HUES64 (cell line): ENCODE measurements at regions not wholly inside any gene's neighbourhood (a gene's known extent, or its start where the extent isn't known, plus 50 kb on each side); places are given as distances from the start of the nearest gene placed in this dataset.

ENCODE experiments used
- H3K27ac ChIP-seq: 2 replicates; pipeline ENCODE4 v1.7.0; 2013; ENCODE audit warnings: low read depth, low read length, inconsistent platforms
- H3K27me3 ChIP-seq: 2 replicates; pipeline ENCODE4 v1.6.1; 2013; ENCODE audit warnings: mild to moderate bottlenecking, low read length; ENCODE audit not compliant: insufficient read depth
- H3K36me3 ChIP-seq: 2 replicates; pipeline ENCODE4 v1.6.1; 2013; ENCODE audit warnings: mild to moderate bottlenecking, low read length; ENCODE audit not compliant: insufficient read depth
- H3K4me1 ChIP-seq: 2 replicates; pipeline ENCODE4 v1.6.1; 2013; ENCODE audit warnings: mild to moderate bottlenecking, low read length, moderate library complexity; ENCODE audit not compliant: insufficient read depth
- H3K4me3 ChIP-seq: 2 replicates; pipeline ENCODE4 v1.5.1; 2013; ENCODE audit warnings: mild to moderate bottlenecking, low read length, moderate library complexity
- H3K9ac ChIP-seq: 2 replicates; pipeline ENCODE4 v1.6.1; 2013; ENCODE audit warnings: mild to moderate bottlenecking, low read depth, low read length
- H3K9me3 ChIP-seq: 2 replicates; pipeline ENCODE4 v1.6.1; 2013; ENCODE audit warnings: low read depth, low read length; ENCODE audit not compliant: insufficient read depth
- WGBS: fragments of 150-250, 120-280 bp; methylation state at CpG from one replicate; pipeline ENCODE4 v1.1.7; 2013; ENCODE audit warnings: missing lambda C conversion rate; 5-methylcytosine and 5-hydroxymethylcytosine counted together

DNA sequence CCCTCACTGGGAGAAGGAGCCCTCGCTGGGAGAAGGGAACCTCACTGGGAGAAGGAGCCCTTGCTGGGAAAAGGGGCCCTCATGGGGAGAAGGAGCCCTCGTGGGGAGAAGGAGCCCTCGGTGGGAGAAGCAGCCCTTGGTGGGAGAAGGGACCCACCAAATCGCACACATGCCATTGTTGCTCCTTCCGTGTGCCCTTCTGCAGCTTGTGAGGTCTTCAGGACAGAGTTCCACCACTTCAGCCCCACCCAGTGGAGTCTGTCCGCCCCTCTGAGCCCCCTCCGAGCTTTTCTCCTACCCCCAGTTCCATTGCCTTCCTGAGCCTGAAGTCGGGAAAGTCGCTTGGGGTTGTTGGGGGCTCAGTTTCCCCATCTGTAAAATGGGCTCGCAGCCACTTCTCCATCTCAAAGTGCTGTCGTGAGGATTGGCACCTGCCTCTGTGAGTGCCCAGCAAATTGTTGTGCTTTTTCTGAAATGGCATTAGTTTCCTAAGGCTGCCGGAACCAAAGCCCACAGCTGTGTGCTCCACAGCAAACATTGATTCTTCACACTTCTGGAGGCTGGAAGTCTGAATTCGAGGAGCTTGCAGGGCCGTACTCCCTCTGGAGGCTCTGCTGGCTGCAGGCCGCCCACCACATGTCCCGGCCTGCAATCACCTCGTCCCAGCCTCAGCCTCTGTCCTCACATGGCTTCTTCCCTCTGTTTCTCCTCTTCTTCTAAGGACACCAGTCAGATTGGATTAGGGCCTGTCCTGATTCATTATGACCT is 124.7 kb upstream of the PMEPA1 start:
- Histone ChIP-seq H3K4me1 (peaks cover 9% of the 10 kb centered on the region; the same call in 1 of the 2 replicates), H3K27me3 (no peaks in the 10 kb centered on the region)
- 90% methylated on average over 17 of the region's 17 CpGs for WGBS

DNA sequence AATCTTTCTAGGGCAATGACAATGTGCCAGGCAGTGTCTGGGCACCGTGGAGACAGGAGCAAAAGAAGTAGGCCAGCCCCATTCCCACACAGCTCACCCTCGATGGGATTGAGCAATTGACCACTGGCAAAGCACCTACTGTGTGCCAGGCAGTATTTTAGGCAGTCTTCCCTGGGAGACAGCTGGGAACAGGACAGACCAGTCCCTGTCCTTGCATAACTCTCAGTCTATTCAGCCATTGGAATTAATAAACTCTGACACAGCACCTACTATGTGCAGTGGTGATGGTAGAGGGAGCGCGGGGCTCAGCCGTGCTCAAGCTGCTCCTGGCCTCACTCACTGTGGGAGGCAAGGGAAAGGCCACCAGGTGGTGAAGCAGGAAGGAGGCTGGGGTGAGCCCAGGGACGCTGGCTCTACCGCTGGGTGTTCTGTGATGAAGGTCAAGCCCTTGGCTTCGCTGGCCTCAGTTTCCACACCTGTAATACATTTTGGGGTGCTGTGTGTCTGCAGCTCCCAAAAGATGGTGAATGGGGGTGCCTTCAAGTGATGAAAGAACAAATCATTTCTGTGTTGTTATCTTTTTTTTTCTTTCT is 122.3 kb upstream of the PMEPA1 start:
- WGBS: 93% methylated on average over 8 of the region's 8 CpGs
- no peaks in the 10 kb centered on the region for H3K27me3 ChIP-seq
- no peak overlapping the region for H3K9ac ChIP-seq
- H3K4me3 ChIP-seq: no peak overlapping the region
- no peak overlapping the region for H3K27ac ChIP-seq
- no peaks in the 10 kb centered on the region for H3K9me3 ChIP-seq
- peaks cover 9% of the 10 kb centered on the region; the same call in 1 of the 2 replicates for H3K4me1 ChIP-seq
- no peaks in the 10 kb centered on the region for H3K36me3 ChIP-seq

More for the DNA sequence above, 124.7 kb upstream of the PMEPA1 start:
- H3K4me3 ChIP-seq: no peak overlapping the region
- H3K9ac ChIP-seq: no peak overlapping the region
- H3K27ac ChIP-seq: no peak overlapping the region
- H3K36me3 ChIP-seq: no peaks in the 10 kb centered on the region
- H3K9me3 ChIP-seq: no peaks in the 10 kb centered on the region

DNA sequence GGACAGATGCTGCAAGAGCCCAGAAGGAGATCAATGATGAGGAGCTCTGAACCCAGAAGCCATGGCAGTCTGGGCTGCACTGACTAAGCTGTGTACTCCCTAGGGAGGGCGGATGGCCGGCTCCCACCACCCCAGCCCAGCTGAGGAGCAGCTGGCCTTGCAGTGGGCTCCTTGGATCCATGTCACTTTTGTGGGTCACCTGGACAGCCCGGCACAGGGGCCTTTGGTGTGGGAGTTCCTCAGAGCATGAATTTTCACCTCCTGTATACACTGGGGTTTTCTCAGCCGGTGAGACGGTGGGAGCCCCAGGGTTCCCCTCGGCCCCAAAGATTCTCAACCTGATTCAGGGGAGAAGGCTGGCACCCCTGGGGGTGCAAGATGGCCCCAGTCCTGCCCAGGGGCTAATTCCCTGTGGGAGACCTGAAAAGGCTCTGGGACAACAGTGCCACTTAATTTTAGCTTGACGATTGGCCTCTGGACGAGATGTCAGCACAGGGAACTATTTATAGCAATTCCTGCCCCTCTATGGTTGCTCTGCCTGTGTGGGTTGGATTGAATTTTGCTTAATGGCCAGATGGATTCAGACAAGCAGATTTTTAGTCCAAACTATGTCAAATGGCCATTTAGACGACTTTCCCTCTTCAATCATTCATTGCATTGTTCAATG is 121.6 kb upstream of the PMEPA1 start:
- H3K36me3 ChIP-seq: no peaks in the 10 kb centered on the region
- H3K4me3 ChIP-seq: no peak overlapping the region
- peaks cover 9% of the 10 kb centered on the region; the same call in 1 of the 2 replicates for H3K4me1 ChIP-seq
- no peaks in the 10 kb centered on the region for H3K27me3 ChIP-seq
- no peak overlapping the region for H3K9ac ChIP-seq
- 91% methylated on average over 9 of the region's 9 CpGs for WGBS
- no peaks in the 10 kb centered on the region for H3K9me3 ChIP-seq
- no peak overlapping the region for H3K27ac ChIP-seq

DNA sequence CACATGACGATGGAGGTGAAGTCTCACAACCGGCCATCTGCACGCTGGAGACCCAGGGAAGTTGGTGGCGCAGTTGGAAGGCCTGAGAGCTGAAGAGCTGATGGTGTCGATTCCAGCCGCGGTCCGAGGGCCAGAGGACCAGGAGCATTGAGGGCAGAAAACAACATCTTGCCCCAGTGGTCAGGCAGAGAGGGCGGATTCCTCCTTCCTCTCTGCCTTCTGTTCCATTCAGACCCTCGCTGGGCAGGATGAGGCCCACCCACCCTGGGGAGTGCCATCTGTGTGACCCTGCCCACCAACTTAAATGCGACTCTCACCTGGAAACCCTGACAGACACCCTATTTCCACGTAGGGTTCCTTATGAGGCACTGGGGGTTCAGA is 120.7 kb upstream of the PMEPA1 start:
- Histone ChIP-seq H3K27ac (no peak overlapping the region), H3K9ac (no peak overlapping the region), H3K27me3 (no peaks in the 10 kb centered on the region), H3K9me3 (no peaks in the 10 kb centered on the region), H3K4me1 (peaks cover 5% of the 10 kb centered on the region; the same call in 1 of the 2 replicates), H3K4me3 (no peak overlapping the region), H3K36me3 (no peaks in the 10 kb centered on the region)
- 94% methylated on average over 12 of the region's 12 CpGs for WGBS

DNA sequence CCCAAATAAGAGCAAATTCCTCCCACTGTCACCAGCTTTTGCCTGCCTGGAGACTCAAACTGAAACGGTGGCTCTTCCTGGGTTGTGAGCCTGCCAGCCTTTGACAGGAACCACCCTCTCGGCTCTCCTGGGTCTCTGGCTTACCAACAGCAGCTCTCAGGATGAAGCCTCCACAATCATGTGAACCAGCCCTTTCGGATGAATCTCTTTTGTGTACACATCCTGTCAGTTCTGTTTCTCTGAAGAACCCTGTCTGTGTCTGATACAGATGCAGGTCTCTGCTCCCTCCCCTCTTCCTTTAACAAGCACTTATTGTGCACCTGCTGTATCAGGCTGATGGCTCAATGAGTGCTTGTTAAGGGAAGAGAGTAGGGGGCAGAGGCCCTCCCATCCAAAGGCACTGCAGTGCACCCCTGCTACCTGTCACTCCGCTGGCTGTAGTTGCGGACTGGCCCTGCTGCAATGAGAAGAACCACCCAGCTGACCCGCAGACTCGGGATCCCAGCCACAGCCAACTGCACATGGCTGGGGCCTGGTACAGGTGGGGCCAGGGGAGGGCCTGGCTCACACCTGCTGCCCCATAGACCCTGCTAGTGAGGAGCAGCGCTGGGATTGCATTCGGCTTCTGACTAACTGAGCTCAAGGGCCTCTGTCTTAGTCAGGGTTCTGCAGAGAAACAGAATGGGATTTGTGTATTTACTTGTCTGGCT is 120.1 kb upstream of the PMEPA1 start:
- Histone ChIP-seq H3K9ac (no peak overlapping the region), H3K27me3 (no peaks in the 10 kb centered on the region), H3K27ac (no peak overlapping the region), H3K36me3 (no peaks in the 10 kb centered on the region), H3K4me1 (no peaks in the 10 kb centered on the region), H3K4me3 (no peak overlapping the region), H3K9me3 (no peaks in the 10 kb centered on the region)
- 91% methylated on average over 9 of the region's 9 CpGs for WGBS

DNA sequence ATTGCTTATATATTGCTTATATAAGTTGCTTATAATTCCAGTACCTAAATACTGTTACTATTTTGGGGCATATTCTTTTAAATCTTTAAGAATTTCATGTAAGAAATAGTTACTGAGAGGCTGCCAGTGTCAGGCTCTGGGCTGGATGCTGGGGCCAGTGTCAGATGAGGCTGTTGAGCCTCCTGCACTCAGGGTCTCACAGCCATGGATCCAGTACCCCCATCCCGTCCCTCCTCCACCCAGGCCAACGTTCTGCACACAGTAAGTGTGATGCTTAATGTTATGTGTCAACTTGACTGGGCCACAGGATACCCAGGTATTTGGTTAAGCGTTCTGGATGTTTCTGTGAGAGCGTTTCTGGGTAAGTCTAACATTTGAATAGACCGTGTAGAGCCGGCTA is 119.5 kb upstream of the PMEPA1 start:
- 88% methylated on average over 5 of the region's 6 CpGs for WGBS
- Histone ChIP-seq H3K9ac (no peak overlapping the region), H3K27ac (no peak overlapping the region), H3K4me1 (no peaks in the 10 kb centered on the region), H3K4me3 (no peak overlapping the region), H3K27me3 (no peaks in the 10 kb centered on the region), H3K9me3 (no peaks in the 10 kb centered on the region), H3K36me3 (no peaks in the 10 kb centered on the region)

DNA sequence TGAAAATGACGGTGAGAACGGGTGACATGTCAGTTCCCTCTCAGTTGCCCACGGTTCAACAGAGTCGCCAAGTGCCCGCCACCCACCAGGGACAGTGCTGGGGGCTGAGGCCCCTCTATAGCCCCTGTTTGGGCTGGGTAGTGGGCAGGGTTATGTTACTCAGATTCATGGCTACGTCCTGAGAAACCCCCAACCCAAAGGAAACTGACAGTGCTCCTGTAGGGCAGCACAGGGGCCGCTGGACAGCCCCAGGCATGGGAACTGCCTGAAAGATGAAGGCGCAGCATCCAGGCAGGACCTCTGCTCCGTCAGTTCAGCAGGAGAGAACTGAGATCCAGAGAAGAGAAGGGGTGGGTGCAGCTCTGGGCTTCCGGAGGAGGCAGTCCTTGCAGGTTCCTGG is 118.9 kb upstream of the PMEPA1 start:
- no peak overlapping the region for H3K4me3 ChIP-seq
- no peaks in the 10 kb centered on the region for H3K9me3 ChIP-seq
- WGBS: 87% methylated on average over 10 of the region's 10 CpGs
- no peaks in the 10 kb centered on the region for H3K36me3 ChIP-seq
- no peaks in the 10 kb centered on the region for H3K4me1 ChIP-seq
- no peak overlapping the region for H3K27ac ChIP-seq
- H3K27me3 ChIP-seq: no peaks in the 10 kb centered on the region
- H3K9ac ChIP-seq: no peak overlapping the region

DNA sequence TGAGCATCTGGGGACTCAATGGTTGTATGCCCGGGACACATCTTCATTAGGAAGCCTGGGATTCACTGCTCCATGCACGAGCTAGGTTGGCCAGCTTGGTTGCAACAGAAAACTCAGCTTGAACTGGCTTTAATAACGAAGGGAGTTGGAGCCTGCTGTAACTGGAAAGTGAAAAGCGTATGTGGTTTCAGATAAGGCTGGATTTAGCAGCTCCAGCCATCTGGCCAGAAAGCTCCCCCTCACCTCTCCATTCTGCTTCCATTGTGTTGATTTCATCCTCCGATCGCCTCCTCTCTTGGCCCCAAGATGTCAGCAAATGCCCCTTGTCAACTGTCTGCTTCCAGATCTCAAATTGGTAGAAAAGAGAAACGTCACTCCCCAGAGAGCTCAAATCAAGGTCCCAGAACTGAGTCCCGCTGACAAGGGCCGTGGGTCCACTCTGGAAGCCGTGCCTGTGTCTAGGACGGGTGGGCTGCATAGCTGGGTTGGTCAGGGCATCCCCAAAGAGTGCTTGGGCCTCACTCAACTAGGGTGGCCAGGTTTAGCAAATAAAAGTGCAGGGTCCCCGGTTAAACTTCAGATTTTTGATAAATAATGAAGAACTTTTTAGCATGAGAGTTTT is 117.0 kb upstream of the PMEPA1 start:
- Histone ChIP-seq H3K36me3 (no peaks in the 10 kb centered on the region), H3K27me3 (no peaks in the 10 kb centered on the region), H3K9ac (no peak overlapping the region), H3K4me1 (no peaks in the 10 kb centered on the region), H3K4me3 (no peak overlapping the region), H3K27ac (no peak overlapping the region), H3K9me3 (no peaks in the 10 kb centered on the region)
- WGBS: 86% methylated on average over 12 of the region's 12 CpGs

DNA sequence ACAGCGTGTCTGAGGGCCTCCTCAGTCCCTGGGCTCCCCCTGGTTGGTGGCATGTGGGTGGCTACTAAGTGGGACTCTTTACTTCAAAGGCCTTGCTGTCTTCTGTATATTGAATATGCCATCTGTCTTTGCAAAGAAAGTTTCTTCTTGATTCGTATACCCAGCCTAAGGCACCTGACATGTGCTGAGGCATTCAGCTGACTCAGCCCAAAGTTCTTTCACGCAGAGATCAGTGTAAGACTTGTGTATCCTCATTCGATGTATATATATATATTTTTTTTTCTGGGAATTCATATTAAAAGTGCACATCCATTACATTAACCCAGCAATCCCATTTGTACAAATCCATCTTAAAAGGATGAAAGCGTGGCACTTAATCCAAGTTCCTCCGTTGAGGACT is 115.1 kb upstream of the PMEPA1 start:
- Histone ChIP-seq H3K9me3 (no peaks in the 10 kb centered on the region), H3K36me3 (no peaks in the 10 kb centered on the region), H3K27ac (no peak overlapping the region), H3K4me1 (0 out of 2 replicates have a peak, but pooled peaks cover 2% of the 10 kb centered on the region), H3K9ac (no peak overlapping the region), H3K27me3 (no peaks in the 10 kb centered on the region), H3K4me3 (no peak overlapping the region)
- WGBS: 96% methylated on average over 5 of the region's 6 CpGs

DNA sequence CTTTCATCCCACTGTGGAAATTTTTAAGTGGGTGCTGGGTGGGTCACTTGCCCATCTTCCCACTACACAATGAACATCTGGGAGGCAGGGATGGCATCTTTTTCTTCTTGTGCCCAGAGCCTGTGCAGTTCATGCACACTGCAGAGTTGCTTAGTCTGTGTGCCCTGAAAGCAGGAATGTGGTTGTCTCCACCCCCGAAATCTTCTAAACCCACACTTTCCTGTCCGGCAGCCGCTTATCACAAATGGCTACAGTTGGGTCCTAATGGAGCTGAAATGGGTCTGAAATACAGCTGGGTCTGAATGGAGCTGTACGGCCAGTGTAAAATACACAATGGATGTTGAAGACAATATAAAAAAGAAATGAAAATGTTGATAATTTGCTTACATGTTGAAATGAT is 112.1 kb upstream of the PMEPA1 start:
- H3K9me3 ChIP-seq: no peaks in the 10 kb centered on the region
- H3K36me3 ChIP-seq: no peaks in the 10 kb centered on the region
- no peaks in the 10 kb centered on the region for H3K27me3 ChIP-seq
- H3K4me1 ChIP-seq: 0 out of 2 replicates have a peak, but pooled peaks cover 2% of the 10 kb centered on the region
- 97% methylated on average over 4 of the region's 4 CpGs for WGBS
- no peak overlapping the region for H3K4me3 ChIP-seq
- no peak overlapping the region for H3K9ac ChIP-seq
- H3K27ac ChIP-seq: no peak overlapping the region
